ENCODE measurements at regions not wholly inside any gene's neighbourhood (a gene's known extent, or its start where the extent isn't known, plus 50 kb on each side); places are given as distances from the start of the nearest gene placed in this dataset.

DNA sequence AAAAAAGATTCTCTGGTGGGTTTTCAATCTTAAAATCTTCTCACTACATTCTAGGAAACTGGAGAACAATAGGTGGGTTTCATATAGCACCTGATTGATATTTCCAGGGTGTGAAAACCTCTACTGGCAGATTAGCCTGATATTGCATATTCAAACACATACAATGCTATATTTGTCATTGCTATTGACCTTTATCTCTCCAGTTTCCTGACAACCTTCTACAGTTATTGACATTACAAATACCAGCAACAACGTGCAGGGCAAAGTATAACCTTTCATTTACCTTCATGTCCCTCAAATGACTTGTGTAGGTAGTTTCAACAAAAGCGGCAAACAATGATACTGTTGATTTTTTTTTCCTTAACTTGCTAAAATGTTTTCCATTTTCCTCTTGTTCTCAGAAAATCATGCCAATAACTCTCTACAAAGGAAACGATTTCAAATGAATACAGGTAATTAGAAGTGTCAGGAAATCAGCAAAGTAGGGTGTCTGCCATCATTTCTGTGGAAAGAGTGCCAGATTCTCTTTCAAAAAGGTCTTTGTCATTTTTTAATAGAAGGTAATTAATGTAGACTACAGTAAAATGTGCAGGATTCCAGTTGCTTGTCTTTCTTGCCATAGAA, 72.6 kb upstream of the CDIN1 start:
- Mint-ChIP-seq H3K9me3 (ENCODE audit: unreplicated experiment) (no peaks in the 10 kb centered on the region), H3K27ac (ENCODE audit: unreplicated experiment) (no peak overlapping the region), H3K4me1 (ENCODE audit: low read depth, unreplicated experiment) (peaks cover 10% of the 10 kb centered on the region), H3K36me3 (ENCODE audit: insufficient read depth, unreplicated experiment) (no peaks in the 10 kb centered on the region), H3K27me3 (ENCODE audit: insufficient read depth, unreplicated experiment) (no peaks in the 10 kb centered on the region), H3K4me3 (ENCODE audit: unreplicated experiment) (peak overlapping the region; percentile 28)
- TF ChIP-seq, protein P1, sequence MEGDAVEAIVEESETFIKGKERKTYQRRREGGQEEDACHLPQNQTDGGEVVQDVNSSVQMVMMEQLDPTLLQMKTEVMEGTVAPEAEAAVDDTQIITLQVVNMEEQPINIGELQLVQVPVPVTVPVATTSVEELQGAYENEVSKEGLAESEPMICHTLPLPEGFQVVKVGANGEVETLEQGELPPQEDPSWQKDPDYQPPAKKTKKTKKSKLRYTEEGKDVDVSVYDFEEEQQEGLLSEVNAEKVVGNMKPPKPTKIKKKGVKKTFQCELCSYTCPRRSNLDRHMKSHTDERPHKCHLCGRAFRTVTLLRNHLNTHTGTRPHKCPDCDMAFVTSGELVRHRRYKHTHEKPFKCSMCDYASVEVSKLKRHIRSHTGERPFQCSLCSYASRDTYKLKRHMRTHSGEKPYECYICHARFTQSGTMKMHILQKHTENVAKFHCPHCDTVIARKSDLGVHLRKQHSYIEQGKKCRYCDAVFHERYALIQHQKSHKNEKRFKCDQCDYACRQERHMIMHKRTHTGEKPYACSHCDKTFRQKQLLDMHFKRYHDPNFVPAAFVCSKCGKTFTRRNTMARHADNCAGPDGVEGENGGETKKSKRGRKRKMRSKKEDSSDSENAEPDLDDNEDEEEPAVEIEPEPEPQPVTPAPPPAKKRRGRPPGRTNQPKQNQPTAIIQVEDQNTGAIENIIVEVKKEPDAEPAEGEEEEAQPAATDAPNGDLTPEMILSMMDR (IDR thresholded peaks at IDR 0.05; ENCODE audit: insufficient read depth in 1 of 2, low read depth in 1 of 2, low read length in 1 of 2, severe bottlenecking in 1 of 2, unreplicated experiment in 1 of 2), result no peak
- DNase-seq, result peak; percentile 33 to 42
- H3K4me1 ChIP-seq, result peaks cover 44% of the 10 kb centered on the region
- intact Hi-C loops (cut with micrococcal nuclease; ENCODE audit: unreplicated experiment), result loop anchor here (1.0 to 10.0 kb wide), 2 partner anchors 72 to 752 kb away; partner anchors contain the start of gene CDIN1
- no peaks in the 10 kb centered on the region for H3K9me3 ChIP-seq
- BruUV-seq (replicated peaks), result no TSS peak
- H3K4me3 ChIP-seq (ENCODE audit: low read depth, low read length), result no peak overlapping the region
- H3K27me3 ChIP-seq (replicated peaks; ENCODE audit: control insufficient read depth, insufficient read depth, low read length), result no peaks in the 10 kb centered on the region
- CTCF ChIA-PET, result no interaction called here
- POLR2A ChIA-PET, result no interaction called here
- H3K36me3 ChIP-seq (ENCODE audit: control insufficient read depth, insufficient read depth, low read length), result no peaks in the 10 kb centered on the region

DNA sequence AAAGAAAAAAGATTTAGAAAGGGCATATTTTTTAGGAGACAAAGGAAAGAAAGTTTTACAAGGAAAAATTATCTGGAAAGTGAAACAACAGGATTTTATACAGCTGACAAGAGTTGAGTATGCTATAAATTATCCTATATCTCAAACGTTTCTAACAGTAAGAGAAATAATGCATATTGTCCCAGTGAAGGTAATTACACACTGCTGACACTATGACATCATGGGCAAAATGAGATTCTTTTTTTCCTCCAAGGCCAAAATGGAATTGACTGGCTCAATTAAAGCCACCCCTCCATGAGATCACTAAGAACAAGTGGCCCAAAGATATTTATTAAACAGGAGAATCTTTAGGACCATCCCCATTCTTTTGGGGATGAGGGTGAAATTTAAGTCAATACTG, 72.0 kb upstream of the CDIN1 start:
- ChIA-PET CTCF (no interaction called here), POLR2A (no interaction called here)
- H3K9me3 Mint-ChIP-seq (ENCODE audit: unreplicated experiment), result no peaks in the 10 kb centered on the region
- Histone ChIP-seq H3K4me3 (ENCODE audit: low read depth, low read length) (no peak overlapping the region), H3K4me1 (peaks cover 38% of the 10 kb centered on the region), H3K9me3 (no peaks in the 10 kb centered on the region), H3K27me3 (replicated peaks; ENCODE audit: control insufficient read depth, insufficient read depth, low read length) (no peaks in the 10 kb centered on the region), H3K36me3 (ENCODE audit: control insufficient read depth, insufficient read depth, low read length) (no peaks in the 10 kb centered on the region)
- H3K4me1 Mint-ChIP-seq (ENCODE audit: low read depth, unreplicated experiment), result peaks cover 10% of the 10 kb centered on the region
- intact Hi-C loops (cut with micrococcal nuclease; ENCODE audit: unreplicated experiment), result loop anchor here (10.0 kb wide), 1 partner anchor 753 kb away; no protein-coding TSS in a partner anchor
- no TSS peak for BruUV-seq (replicated peaks)
- DNase-seq, result no peak
- no peaks in the 10 kb centered on the region for H3K27me3 Mint-ChIP-seq (ENCODE audit: insufficient read depth, unreplicated experiment)
- TF ChIP-seq, protein P1 (IDR thresholded peaks at IDR 0.05; ENCODE audit: insufficient read depth in 1 of 2, low read depth in 1 of 2, low read length in 1 of 2, severe bottlenecking in 1 of 2, unreplicated experiment in 1 of 2), result no peak
- H3K27ac Mint-ChIP-seq (ENCODE audit: unreplicated experiment), result no peak overlapping the region
- H3K36me3 Mint-ChIP-seq (ENCODE audit: insufficient read depth, unreplicated experiment), result no peaks in the 10 kb centered on the region
- H3K4me3 Mint-ChIP-seq (ENCODE audit: unreplicated experiment), result no peak overlapping the region

DNA sequence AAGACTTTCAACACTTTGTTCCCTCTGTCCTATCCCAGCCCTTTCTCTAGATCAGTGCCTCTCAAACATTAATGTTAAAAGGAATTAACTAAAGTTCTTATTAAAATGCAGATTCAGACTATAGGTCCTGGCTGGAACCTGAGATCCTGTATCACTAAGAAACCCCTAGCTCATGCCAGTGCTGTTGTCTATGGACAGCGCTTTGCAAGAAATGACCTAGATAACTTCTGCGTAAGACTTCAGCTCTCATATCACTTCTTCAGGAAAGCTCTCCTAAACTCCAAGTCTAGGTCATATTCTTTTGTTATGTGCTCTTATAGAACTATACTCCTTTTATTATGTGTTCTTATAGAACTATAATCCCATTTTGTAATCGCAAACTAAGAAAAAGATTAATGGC, 67.8 kb upstream of the CDIN1 start:
- Histone ChIP-seq H3K36me3 (ENCODE audit: control insufficient read depth, insufficient read depth, low read length) (no peaks in the 10 kb centered on the region), H3K4me1 (peaks cover 18% of the 10 kb centered on the region), H3K4me3 (ENCODE audit: low read depth, low read length) (no peak overlapping the region), H3K27me3 (replicated peaks; ENCODE audit: control insufficient read depth, insufficient read depth, low read length) (no peaks in the 10 kb centered on the region), H3K9me3 (no peaks in the 10 kb centered on the region)
- no peak for DNase-seq
- ChIA-PET CTCF (no interaction called here), POLR2A (no interaction called here)
- H3K27ac Mint-ChIP-seq (ENCODE audit: unreplicated experiment), result no peak overlapping the region
- H3K4me3 Mint-ChIP-seq (ENCODE audit: unreplicated experiment), result no peak overlapping the region
- BruUV-seq (replicated peaks), result no TSS peak
- intact Hi-C loops (cut with micrococcal nuclease; ENCODE audit: unreplicated experiment), result no loop called here
- H3K9me3 Mint-ChIP-seq (ENCODE audit: unreplicated experiment), result no peaks in the 10 kb centered on the region
- no peaks in the 10 kb centered on the region for H3K36me3 Mint-ChIP-seq (ENCODE audit: insufficient read depth, unreplicated experiment)
- H3K27me3 Mint-ChIP-seq (ENCODE audit: insufficient read depth, unreplicated experiment), result no peaks in the 10 kb centered on the region
- peaks cover 9% of the 10 kb centered on the region for H3K4me1 Mint-ChIP-seq (ENCODE audit: low read depth, unreplicated experiment)
- TF ChIP-seq, protein P1 (IDR thresholded peaks at IDR 0.05; ENCODE audit: insufficient read depth in 1 of 2, low read depth in 1 of 2, low read length in 1 of 2, severe bottlenecking in 1 of 2, unreplicated experiment in 1 of 2), result no peak

Measured in Caco-2 (cell line).